ENCODE measurements at regions not wholly inside any gene's neighbourhood (a gene's known extent, or its start where the extent isn't known, plus 50 kb on each side); places are given as distances from the start of the nearest gene placed in this dataset.

GRCh38 chr6:65922049-65922448 lies 215.0 kb upstream of the EYS start:
- intact Hi-C loops (cut with DNase I) = no loop called here
- no peaks in the 10 kb centered on the region for H3K4me1 ChIP-seq
- TF ChIP-seq CTCF (IDR thresholded peaks at IDR 0.05) = no peak
- H3K27ac ChIP-seq = no peak overlapping the region
- no peaks in the 10 kb centered on the region for H3K36me3 ChIP-seq
- no peaks in the 10 kb centered on the region for H3K9me3 ChIP-seq
- no peak overlapping the region for H3K4me3 ChIP-seq
- DNase-seq (ENCODE audit: low spot score in 2 of 2) = no peak
- H3K27me3 ChIP-seq = no peaks in the 10 kb centered on the region

DNA sequence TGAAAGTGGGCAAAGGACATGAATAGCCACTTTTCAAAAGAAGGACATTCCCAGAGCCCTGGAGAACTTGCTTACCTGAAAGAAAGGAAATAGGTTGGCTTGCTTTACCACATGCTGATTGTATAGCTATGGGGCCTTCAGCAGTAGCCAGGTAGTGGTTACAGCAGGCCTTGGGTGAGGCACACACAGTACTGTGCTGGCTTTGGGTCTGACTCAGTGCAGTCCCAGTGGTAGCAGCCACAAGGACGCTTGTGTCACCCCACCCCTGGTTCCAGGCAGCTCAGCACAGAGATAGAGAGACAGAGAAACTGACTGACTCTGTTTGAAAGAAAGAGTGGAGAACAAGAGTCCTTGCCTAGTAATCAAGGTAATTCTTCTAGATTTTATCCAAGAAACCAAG lies 201.0 kb upstream of the EYS start:
- TF ChIP-seq CTCF (IDR thresholded peaks at IDR 0.05) = no peak
- intact Hi-C loops (cut with DNase I) = no loop called here
- no peaks in the 10 kb centered on the region for H3K9me3 ChIP-seq
- H3K4me3 ChIP-seq = no peak overlapping the region
- H3K27ac ChIP-seq = no peak overlapping the region
- H3K27me3 ChIP-seq = no peaks in the 10 kb centered on the region
- no peaks in the 10 kb centered on the region for H3K36me3 ChIP-seq
- no peak for DNase-seq (ENCODE audit: low spot score in 2 of 2)
- no peaks in the 10 kb centered on the region for H3K4me1 ChIP-seq

DNA sequence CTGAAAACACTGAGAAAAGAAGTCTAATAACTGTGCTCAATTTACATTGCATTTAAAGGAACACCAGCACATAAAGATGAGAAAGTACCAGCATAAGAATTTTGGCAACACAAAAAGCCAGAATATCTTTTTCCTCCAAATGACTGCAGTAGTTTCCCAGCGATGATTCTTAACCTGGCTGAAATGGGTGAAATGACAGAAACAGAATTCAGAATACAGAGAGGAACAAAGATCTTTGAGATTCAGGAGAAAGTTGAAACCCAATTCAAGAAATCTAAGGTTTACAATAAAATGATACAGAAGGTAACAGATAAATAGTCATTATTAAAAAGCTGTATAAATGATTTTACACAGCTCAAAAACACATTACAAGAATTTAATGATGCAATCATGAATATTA lies 197.0 kb upstream of the EYS start:
- H3K36me3 ChIP-seq = no peaks in the 10 kb centered on the region
- H3K27ac ChIP-seq = no peak overlapping the region
- TF ChIP-seq CTCF (IDR thresholded peaks at IDR 0.05) = no peak

GRCh38 chr6:65900928-65901327 lies 193.9 kb upstream of the EYS start:
- no peaks in the 10 kb centered on the region for H3K9me3 ChIP-seq
- H3K36me3 ChIP-seq = no peaks in the 10 kb centered on the region
- H3K27me3 ChIP-seq = no peaks in the 10 kb centered on the region
- H3K4me3 ChIP-seq = no peak overlapping the region
- no peaks in the 10 kb centered on the region for H3K4me1 ChIP-seq
- intact Hi-C loops (cut with DNase I) = no loop called here
- no peak for DNase-seq (ENCODE audit: low spot score in 2 of 2)
- H3K27ac ChIP-seq = no peak overlapping the region
- no peak for TF ChIP-seq CTCF (IDR thresholded peaks at IDR 0.05)

More for the DNA sequence above, 197.0 kb upstream of the EYS start:
- no peak for DNase-seq (ENCODE audit: low spot score in 2 of 2)
- Histone ChIP-seq H3K27me3 (no peaks in the 10 kb centered on the region), H3K9me3 (no peaks in the 10 kb centered on the region), H3K4me3 (no peak overlapping the region), H3K4me1 (no peaks in the 10 kb centered on the region)
- intact Hi-C loops (cut with DNase I) = no loop called here

DNA sequence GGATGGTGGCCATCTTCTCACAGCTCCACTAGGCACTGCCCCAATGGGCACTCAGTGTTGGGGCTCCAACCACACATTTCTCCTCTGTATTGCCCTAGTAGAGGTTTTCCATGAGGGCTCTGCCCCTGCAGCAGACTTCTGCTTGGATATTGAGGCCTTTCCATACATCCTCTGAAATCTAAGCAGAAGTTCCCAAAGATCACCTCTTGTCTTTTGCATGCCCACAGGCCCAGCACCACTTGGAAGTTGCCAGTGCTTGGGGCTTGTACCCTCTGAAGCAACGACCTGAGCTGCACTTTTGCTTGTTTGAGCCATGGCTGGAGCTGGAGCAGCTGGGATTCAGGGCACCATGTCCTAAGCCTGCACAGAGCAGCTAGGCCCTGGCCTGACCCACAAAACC lies 189.1 kb upstream of the EYS start:
- no peaks in the 10 kb centered on the region for H3K4me1 ChIP-seq
- intact Hi-C loops (cut with DNase I) = no loop called here
- H3K36me3 ChIP-seq = no peaks in the 10 kb centered on the region
- no peak overlapping the region for H3K4me3 ChIP-seq
- no peaks in the 10 kb centered on the region for H3K9me3 ChIP-seq
- no peak for DNase-seq (ENCODE audit: low spot score in 2 of 2)
- no peaks in the 10 kb centered on the region for H3K27me3 ChIP-seq
- H3K27ac ChIP-seq = no peak overlapping the region
- TF ChIP-seq CTCF (IDR thresholded peaks at IDR 0.05) = no peak

GRCh38 chr6:65876668-65877067 lies 169.6 kb upstream of the EYS start:
- TF ChIP-seq CTCF (IDR thresholded peaks at IDR 0.05) = no peak
- no peak overlapping the region for H3K27ac ChIP-seq

More at GRCh38 chr6:65876668-65877067, 169.6 kb upstream of the EYS start:
- Histone ChIP-seq H3K9me3 (no peaks in the 10 kb centered on the region), H3K4me1 (no peaks in the 10 kb centered on the region), H3K36me3 (no peaks in the 10 kb centered on the region), H3K4me3 (no peak overlapping the region), H3K27me3 (no peaks in the 10 kb centered on the region)
- intact Hi-C loops (cut with DNase I) = no loop called here
- no peak for DNase-seq (ENCODE audit: low spot score in 2 of 2)

Measured in ascending aorta (tissue), 2 donors.